ENCODE measurements at regions not wholly inside any gene's neighbourhood (a gene's known extent, or its start where the extent isn't known, plus 50 kb on each side); places are given as distances from the start of the nearest gene placed in this dataset.

GRCh38 chr1:238832106-238832505 is 554.3 kb upstream of the CHRM3 start:
- no peaks in the 10 kb centered on the region for H3K27me3 Mint-ChIP-seq (ENCODE audit: low read depth)
- TF ChIP-seq CTCF (IDR thresholded peaks at IDR 0.05; ENCODE audit: unreplicated experiment), result no peak
- no peak for DNase-seq (ENCODE audit: low spot score in 2 of 2, unreplicated experiment in 2 of 2)
- no peak overlapping the region for H3K4me3 Mint-ChIP-seq
- H3K4me1 Mint-ChIP-seq, result no peaks in the 10 kb centered on the region
- no peak overlapping the region for H3K27ac Mint-ChIP-seq
- peaks cover 36% of the 10 kb centered on the region for H3K9me3 Mint-ChIP-seq
- H3K36me3 Mint-ChIP-seq, result peaks cover 4% of the 10 kb centered on the region

GRCh38 chr1:238830036-238830611 is 556.2 kb upstream of the CHRM3 start:
- Mint-ChIP-seq H3K36me3 (peaks cover 4% of the 10 kb centered on the region), H3K9me3 (peaks cover 36% of the 10 kb centered on the region), H3K4me3 (no peak overlapping the region), H3K27ac (no peak overlapping the region), H3K4me1 (no peaks in the 10 kb centered on the region), H3K27me3 (ENCODE audit: low read depth) (no peaks in the 10 kb centered on the region)
- TF ChIP-seq CTCF (IDR thresholded peaks at IDR 0.05; ENCODE audit: unreplicated experiment), result no peak
- no peak for DNase-seq (ENCODE audit: low spot score in 2 of 2, unreplicated experiment in 2 of 2)

- H3K36me3 Mint-ChIP-seq, result peaks cover 4% of the 10 kb centered on the region
- H3K27me3 Mint-ChIP-seq (ENCODE audit: low read depth), result no peaks in the 10 kb centered on the region
- H3K9me3 Mint-ChIP-seq, result peaks cover 49% of the 10 kb centered on the region
- no peak for TF ChIP-seq CTCF (IDR thresholded peaks at IDR 0.05; ENCODE audit: unreplicated experiment)
- H3K27ac Mint-ChIP-seq, result no peak overlapping the region
- no peaks in the 10 kb centered on the region for H3K4me1 Mint-ChIP-seq
- DNase-seq (ENCODE audit: low spot score in 2 of 2, unreplicated experiment in 2 of 2), result no peak
- no peak overlapping the region for H3K4me3 Mint-ChIP-seq
Observed at GRCh38 chr1:238826891-238827290, 559.5 kb upstream of the CHRM3 start.

- DNase-seq (ENCODE audit: low spot score in 2 of 2, unreplicated experiment in 2 of 2), result no peak
- no peak overlapping the region for H3K27ac Mint-ChIP-seq
- no peak overlapping the region for H3K4me3 Mint-ChIP-seq
- no peak for TF ChIP-seq CTCF (IDR thresholded peaks at IDR 0.05; ENCODE audit: unreplicated experiment)
- H3K4me1 Mint-ChIP-seq, result no peaks in the 10 kb centered on the region
- H3K36me3 Mint-ChIP-seq, result no peaks in the 10 kb centered on the region
- H3K9me3 Mint-ChIP-seq, result peaks cover 35% of the 10 kb centered on the region
- H3K27me3 Mint-ChIP-seq (ENCODE audit: low read depth), result no peaks in the 10 kb centered on the region
Observed at GRCh38 chr1:238823416-238823815, 563.0 kb upstream of the CHRM3 start.

- peaks cover 3% of the 10 kb centered on the region for H3K4me1 Mint-ChIP-seq
- no peak for TF ChIP-seq CTCF (IDR thresholded peaks at IDR 0.05; ENCODE audit: unreplicated experiment)
- no peaks in the 10 kb centered on the region for H3K36me3 Mint-ChIP-seq
- H3K9me3 Mint-ChIP-seq, result peaks cover 5% of the 10 kb centered on the region
- H3K27ac Mint-ChIP-seq, result no peak overlapping the region
- H3K27me3 Mint-ChIP-seq (ENCODE audit: low read depth), result no peaks in the 10 kb centered on the region
- H3K4me3 Mint-ChIP-seq, result no peak overlapping the region
- DNase-seq (ENCODE audit: low spot score in 2 of 2, unreplicated experiment in 2 of 2), result no peak
Observed at GRCh38 chr1:238811211-238811879, 575.0 kb upstream of the CHRM3 start.

Data from mesothelial cell of epicardium (in vitro differentiated cells).